Epithelial cell of proximal tubule (primary cell): ENCODE measurements at regions not wholly inside any gene's neighbourhood (a gene's known extent, or its start where the extent isn't known, plus 50 kb on each side); places are given as distances from the start of the nearest gene placed in this dataset.
A peak's percentile ranks its signal among the peaks of the same experiment; 100 is the strongest.

ENCODE experiments used
- DNase-seq: peaks from one replicate; pipeline ENCODE4 v3.0.0-alpha.2; 2011; ENCODE audit warnings: low read depth
- H3K4me3 ChIP-seq: 2 replicates; pipeline ENCODE4 v1.5.1; 2011; ENCODE audit warnings: low read depth, mild to moderate bottlenecking, low read length
- TF ChIP-seq, protein P1 (sequence below): conservative IDR thresholded peaks from 2 replicates; pipeline ENCODE4 v1.5.1; 2012; ENCODE audit warnings: low read depth, mild to moderate bottlenecking, low read length

DNA sequence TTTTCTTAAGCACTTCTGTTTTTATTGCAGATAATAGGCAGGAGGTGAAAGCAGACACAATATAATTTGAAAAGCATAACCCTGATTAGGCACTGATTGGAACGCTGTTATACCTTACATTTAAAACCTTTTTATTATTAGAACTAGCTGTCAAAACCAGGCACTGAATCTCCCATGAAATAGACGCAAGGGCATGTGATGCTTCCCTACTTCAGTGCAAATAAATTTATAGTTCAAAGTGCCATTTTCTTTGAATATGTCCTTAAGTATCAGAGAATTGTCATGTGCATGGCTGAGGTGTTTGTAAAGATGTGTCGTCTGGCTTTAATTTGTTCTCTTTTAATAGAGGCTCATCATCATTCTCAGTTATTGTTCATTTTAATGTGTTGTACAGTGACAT is 386.0 kb downstream of the NR2F2 start:
- no peak for DNase-seq
- TF ChIP-seq, protein P1, sequence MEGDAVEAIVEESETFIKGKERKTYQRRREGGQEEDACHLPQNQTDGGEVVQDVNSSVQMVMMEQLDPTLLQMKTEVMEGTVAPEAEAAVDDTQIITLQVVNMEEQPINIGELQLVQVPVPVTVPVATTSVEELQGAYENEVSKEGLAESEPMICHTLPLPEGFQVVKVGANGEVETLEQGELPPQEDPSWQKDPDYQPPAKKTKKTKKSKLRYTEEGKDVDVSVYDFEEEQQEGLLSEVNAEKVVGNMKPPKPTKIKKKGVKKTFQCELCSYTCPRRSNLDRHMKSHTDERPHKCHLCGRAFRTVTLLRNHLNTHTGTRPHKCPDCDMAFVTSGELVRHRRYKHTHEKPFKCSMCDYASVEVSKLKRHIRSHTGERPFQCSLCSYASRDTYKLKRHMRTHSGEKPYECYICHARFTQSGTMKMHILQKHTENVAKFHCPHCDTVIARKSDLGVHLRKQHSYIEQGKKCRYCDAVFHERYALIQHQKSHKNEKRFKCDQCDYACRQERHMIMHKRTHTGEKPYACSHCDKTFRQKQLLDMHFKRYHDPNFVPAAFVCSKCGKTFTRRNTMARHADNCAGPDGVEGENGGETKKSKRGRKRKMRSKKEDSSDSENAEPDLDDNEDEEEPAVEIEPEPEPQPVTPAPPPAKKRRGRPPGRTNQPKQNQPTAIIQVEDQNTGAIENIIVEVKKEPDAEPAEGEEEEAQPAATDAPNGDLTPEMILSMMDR, result no peak
- no peak overlapping the region for H3K4me3 ChIP-seq

DNA sequence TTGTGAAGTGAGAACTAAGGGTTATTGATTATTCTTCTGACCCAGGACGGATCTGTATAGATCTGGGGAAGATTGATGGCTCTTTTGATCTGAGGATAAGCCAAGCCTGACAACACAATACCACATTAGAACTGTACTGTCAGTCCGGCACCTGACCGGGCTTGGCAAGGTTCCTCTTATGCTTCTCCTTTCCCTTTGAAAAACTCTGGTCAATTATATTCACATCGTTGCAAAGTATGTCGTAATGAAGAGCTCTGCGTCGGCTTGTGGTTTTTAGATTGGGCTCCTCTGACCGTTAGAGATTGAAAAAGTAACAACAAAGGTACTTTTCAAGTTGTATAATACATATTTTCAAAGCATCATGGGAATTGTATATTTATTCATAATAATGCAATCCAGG is 389.8 kb downstream of the NR2F2 start:
- no peak overlapping the region for H3K4me3 ChIP-seq
- TF ChIP-seq, protein P1, result no peak
- no peak for DNase-seq

DNA sequence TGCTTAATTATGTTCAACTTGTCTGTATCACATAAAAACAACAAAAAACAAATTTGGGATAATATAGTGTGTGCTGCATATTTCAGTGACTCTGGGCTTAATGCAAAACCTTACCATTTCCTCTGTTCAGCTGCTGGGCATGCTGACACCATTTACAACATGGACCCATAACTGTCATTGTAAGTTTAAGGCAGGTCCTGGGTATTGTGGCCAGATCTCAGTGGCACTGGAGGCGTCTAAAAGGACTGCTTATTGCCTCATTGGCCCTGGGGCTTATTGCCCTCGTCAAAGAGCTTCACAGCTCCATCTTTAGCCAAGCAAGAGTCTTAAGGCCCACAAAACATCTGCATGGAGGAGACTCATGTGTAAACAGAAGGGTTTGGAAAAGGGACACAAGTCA is 390.2 kb downstream of the NR2F2 start:
- TF ChIP-seq, protein P1, result no peak
- H3K4me3 ChIP-seq, result no peak overlapping the region
- DNase-seq, result no peak

DNA sequence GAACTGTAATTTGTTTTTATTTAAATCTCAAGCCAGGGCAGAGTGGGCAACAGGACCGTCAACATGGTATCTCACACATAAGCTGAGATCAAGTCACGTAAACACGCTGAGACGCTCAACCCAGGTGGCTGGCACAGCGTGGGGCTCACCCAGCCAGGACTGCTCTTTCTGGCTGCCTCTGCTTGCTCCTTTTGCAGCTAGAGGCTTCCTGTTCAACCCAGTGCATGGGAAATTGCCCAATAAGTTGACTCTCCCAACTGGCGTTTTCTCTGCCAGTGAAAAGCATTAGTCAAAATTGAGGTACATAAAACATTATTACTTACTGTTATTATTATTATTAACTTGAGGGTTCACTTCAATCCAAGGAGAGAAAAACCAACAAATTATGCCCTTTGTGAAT is 398.1 kb downstream of the NR2F2 start:
- no peak overlapping the region for H3K4me3 ChIP-seq
- TF ChIP-seq, protein P1, result no peak
- no peak for DNase-seq

DNA sequence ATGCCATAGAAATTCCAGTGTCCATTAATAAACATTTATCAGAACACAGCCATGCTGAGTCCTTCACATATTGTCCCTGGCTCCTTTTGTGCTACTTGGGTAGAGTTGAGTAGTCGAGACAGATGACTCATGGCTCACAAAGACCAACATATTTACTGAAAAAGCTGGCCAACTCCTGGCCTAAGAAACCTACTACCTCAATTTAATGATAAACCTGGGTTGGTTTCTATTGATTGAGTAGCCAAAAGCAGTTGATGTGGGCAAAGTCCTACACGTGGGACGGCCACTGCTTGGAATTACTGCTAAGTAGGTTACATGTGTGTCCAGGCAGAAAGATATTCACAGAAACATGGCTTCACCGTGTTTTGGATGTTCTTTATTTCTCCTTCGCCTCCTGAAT is 402.2 kb downstream of the NR2F2 start:
- H3K4me3 ChIP-seq, result no peak overlapping the region
- DNase-seq, result peak; percentile 83
- TF ChIP-seq, protein P1, result no peak

DNA sequence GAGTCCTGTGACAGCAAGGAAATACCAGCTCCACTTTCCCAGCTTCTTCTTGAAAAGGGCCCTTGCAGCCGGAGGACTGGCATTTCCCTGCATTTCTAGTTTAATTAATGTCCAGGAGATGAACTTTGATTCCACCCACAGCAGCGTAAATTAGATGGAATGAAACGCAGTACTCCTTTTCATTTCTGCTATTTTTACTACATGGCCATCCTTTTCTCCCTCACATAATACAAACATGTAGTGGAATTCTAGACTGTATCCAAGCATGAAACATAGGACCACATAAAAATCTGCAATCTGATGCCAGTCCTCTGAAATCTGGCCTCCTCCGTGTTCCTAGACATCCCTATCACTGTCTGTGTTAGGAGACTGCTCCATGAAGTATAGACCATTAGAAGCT is 403.2 kb downstream of the NR2F2 start:
- H3K4me3 ChIP-seq, result no peak overlapping the region
- TF ChIP-seq, protein P1, result no peak
- DNase-seq, result no peak

DNA sequence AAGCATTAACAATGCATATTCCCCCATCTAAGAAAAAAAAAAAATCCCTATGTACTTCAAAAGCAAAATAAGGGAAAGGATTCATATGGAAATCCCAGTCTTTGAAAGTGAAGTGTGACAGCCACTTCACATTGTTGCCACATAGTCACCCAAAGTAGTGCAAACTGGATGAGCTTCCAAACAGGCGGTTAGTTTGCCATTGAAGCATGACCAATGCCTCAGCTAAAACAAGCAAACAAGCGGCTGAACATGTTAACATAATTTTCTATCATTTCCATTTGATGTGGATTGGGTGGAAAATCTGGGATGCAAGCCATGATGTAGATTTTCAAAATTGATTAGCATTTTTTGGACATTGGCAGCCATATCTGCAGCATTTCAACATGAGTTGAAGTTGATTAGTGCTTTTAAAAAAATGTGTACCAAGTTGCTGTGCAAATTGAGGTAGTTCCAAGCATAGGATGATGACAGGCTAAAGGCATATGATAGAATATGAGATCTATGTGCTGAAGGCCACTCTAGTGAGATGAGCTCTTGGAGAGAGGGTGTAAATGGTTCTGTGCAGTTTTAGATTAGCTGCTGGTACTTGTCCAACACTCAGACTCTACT is 405.2 kb downstream of the NR2F2 start:
- DNase-seq, result no peak
- TF ChIP-seq, protein P1, result no peak
- H3K4me3 ChIP-seq, result no peak overlapping the region
